PC-9 (cell line): ENCODE measurements at regions not wholly inside any gene's neighbourhood (a gene's known extent, or its start where the extent isn't known, plus 50 kb on each side); places are given as distances from the start of the nearest gene placed in this dataset.

Experiments
- BruUV-seq: library from RNA; stranded (reverse); fragments of 400-500 nt; replicated peaks from 2 replicates; lab custom pipeline; 2021; lab: Mats Ljungman, UMichigan
- CTCF ChIA-PET: fragments of 300-600 bp; sonication (Branson Sonifier 250); formaldehyde crosslinking; loops from one replicate; lab custom pipeline; 2022; ENCODE audit warnings: antibody characterized with exemption; lab: Charles Lee
- POLR2A ChIA-PET: fragments of 300-600 bp; sonication (Branson Sonifier 250); formaldehyde crosslinking; loops from one replicate; lab custom pipeline; 2022; ENCODE audit warnings: antibody characterized with exemption; ENCODE audit not compliant: unreplicated experiment; lab: Charles Lee
- DNase-seq, 2 experiments: peaks; one replicate each; pipeline versions ENCODE4 v3.0.0 to v3.0.0-alpha.2; 2015 to 2022; ENCODE audit warnings: mixed read lengths in 1 of 2
- H2AFZ ChIP-seq: fragments of 200-600 bp; sonication (generic); 2 replicates; pipeline ENCODE4 v1.8.1; 2017; ENCODE audit warnings: antibody characterized with exemption
- H3F3A ChIP-seq: fragments of 200-600 bp; sonication (generic); 2 replicates; pipeline ENCODE4 v1.8.1; 2017; ENCODE audit warnings: antibody characterized with exemption, mild to moderate bottlenecking, low read depth; ENCODE audit not compliant: insufficient read depth
- H3K27ac ChIP-seq: fragments of 200-600 bp; sonication (generic); 2 replicates; pipeline ENCODE4 v1.6.1; 2016; ENCODE audit warnings: mixed run types
- H3K27me3 ChIP-seq: fragments of 200-600 bp; sonication (generic); 2 replicates; pipeline ENCODE4 v1.6.1; 2016; ENCODE audit warnings: low read depth, mixed run types; ENCODE audit not compliant: insufficient read depth
- H3K36me3 ChIP-seq: fragments of 200-600 bp; sonication (generic); 2 replicates; pipeline ENCODE4 v1.6.1; 2016; ENCODE audit warnings: low read depth, mixed run types
- H3K4me1 ChIP-seq: fragments of 200-600 bp; sonication (generic); replicated peaks from 2 replicates; pipeline ENCODE4 v1.6.1; 2016; ENCODE audit warnings: mixed run types; ENCODE audit not compliant: insufficient read depth
- H3K4me2 ChIP-seq: fragments of 200-600 bp; sonication (generic); 2 replicates; pipeline ENCODE4 v1.6.1; 2017; ENCODE audit warnings: mixed run types
- H3K4me3 ChIP-seq: fragments of 200-600 bp; sonication (generic); 2 replicates; pipeline ENCODE4 v1.6.1; 2016; ENCODE audit warnings: mixed run types
- H3K79me2 ChIP-seq: fragments of 200-600 bp; sonication (generic); 2 replicates; pipeline ENCODE4 v1.6.1; 2017; ENCODE audit warnings: low read depth, mixed run types
- H3K9me2 ChIP-seq: fragments of 200-600 bp; sonication (generic); 2 replicates; pipeline ENCODE4 v1.8.1; 2017; ENCODE audit warnings: mild to moderate bottlenecking; ENCODE audit not compliant: insufficient read depth
- H3K9me3 ChIP-seq: fragments of 200-600 bp; sonication (generic); 2 replicates; pipeline ENCODE4 v1.8.1; 2016; ENCODE audit warnings: low read depth; ENCODE audit not compliant: insufficient read depth
- H4K20me1 ChIP-seq: fragments of 200-600 bp; sonication (generic); 2 replicates; pipeline ENCODE4 v1.8.1; 2017; ENCODE audit not compliant: insufficient read depth
- CTCF ChIP-seq: fragments of 200-600 bp; sonication (generic); conservative IDR thresholded peaks from 2 replicates; pipeline ENCODE4 v1.6.1; 2017; ENCODE audit warnings: mixed run types, antibody characterized with exemption, mild to moderate bottlenecking, moderate library complexity
- EZH2 ChIP-seq: fragments of 200-600 bp; sonication (generic); IDR thresholded peaks from 2 replicates; pipeline ENCODE4 v1.8.0; 2017; ENCODE audit warnings: antibody characterized with exemption, low read depth
- intact Hi-C: fragments of 100-400 bp; cut with micrococcal nuclease; formaldehyde crosslinking; loops from one replicate; pipeline ENCODE4 v1.10.0; 2022; ENCODE audit not compliant: unreplicated experiment

- no peak overlapping the region for H3K4me2 ChIP-seq
- intact Hi-C loops = no loop called here
- no peak for DNase-seq
- TF ChIP-seq EZH2 (no peak), CTCF (no peak)
- H3K27me3 ChIP-seq = no peaks in the 10 kb centered on the region
- BruUV-seq = no TSS peak
- H3K27ac ChIP-seq = no peak overlapping the region
- no peaks in the 10 kb centered on the region for H3K4me1 ChIP-seq
- no peaks in the 10 kb centered on the region for H3K9me2 ChIP-seq
- no peaks in the 10 kb centered on the region for H3K9me3 ChIP-seq
- no peak overlapping the region for H2AFZ ChIP-seq
- no peaks in the 10 kb centered on the region for H3F3A ChIP-seq
- H3K36me3 ChIP-seq = no peaks in the 10 kb centered on the region
- POLR2A ChIA-PET = no interaction called here
- H3K79me2 ChIP-seq = no peaks in the 10 kb centered on the region
- no peak overlapping the region for H3K4me3 ChIP-seq
- CTCF ChIA-PET = no interaction called here
- no peaks in the 10 kb centered on the region for H4K20me1 ChIP-seq
Observed at GRCh38 chr4:130147641-130148040, 1051.7 kb downstream of the C4orf33 start.

- H3K9me3 ChIP-seq = no peaks in the 10 kb centered on the region
- no peaks in the 10 kb centered on the region for H4K20me1 ChIP-seq
- DNase-seq = no peak
- no peak overlapping the region for H3K4me2 ChIP-seq
- no peaks in the 10 kb centered on the region for H3F3A ChIP-seq
- H3K36me3 ChIP-seq = no peaks in the 10 kb centered on the region
- POLR2A ChIA-PET = no interaction called here
- no peak overlapping the region for H2AFZ ChIP-seq
- H3K79me2 ChIP-seq = no peaks in the 10 kb centered on the region
- H3K4me1 ChIP-seq = no peaks in the 10 kb centered on the region
- intact Hi-C loops = no loop called here
- no TSS peak for BruUV-seq
- CTCF ChIA-PET = no interaction called here
- no peaks in the 10 kb centered on the region for H3K9me2 ChIP-seq
- no peak overlapping the region for H3K27ac ChIP-seq
- TF ChIP-seq CTCF (no peak), EZH2 (no peak)
- no peak overlapping the region for H3K4me3 ChIP-seq
- H3K27me3 ChIP-seq = no peaks in the 10 kb centered on the region
Observed at GRCh38 chr4:130154901-130155300, 1058.9 kb downstream of the C4orf33 start.

- intact Hi-C loops = no loop called here
- Histone ChIP-seq H3K4me2 (no peak overlapping the region), H3K9me2 (no peaks in the 10 kb centered on the region), H3K79me2 (no peaks in the 10 kb centered on the region), H3F3A (no peaks in the 10 kb centered on the region), H2AFZ (no peak overlapping the region), H3K27me3 (no peaks in the 10 kb centered on the region), H4K20me1 (no peaks in the 10 kb centered on the region), H3K36me3 (no peaks in the 10 kb centered on the region), H3K9me3 (no peaks in the 10 kb centered on the region), H3K4me1 (no peaks in the 10 kb centered on the region), H3K27ac (no peak overlapping the region), H3K4me3 (no peak overlapping the region)
- no peak for TF ChIP-seq EZH2
- no peak for TF ChIP-seq CTCF
- ChIA-PET POLR2A (no interaction called here), CTCF (interaction anchor here (0.7 kb wide), 1 partner anchor 1087 kb away, joined by 3 read pairs; no protein-coding TSS in a partner anchor)
- no peak for DNase-seq
- no TSS peak for BruUV-seq
Observed at GRCh38 chr4:130163701-130164100, 1067.7 kb downstream of the C4orf33 start.
